Hippocampal formation (tissue), 2 donors: ENCODE measurements at regions not wholly inside any gene's neighbourhood (a gene's known extent, or its start where the extent isn't known, plus 50 kb on each side); places are given as distances from the start of the nearest gene placed in this dataset.
A peak's percentile ranks its signal among the peaks of the same experiment; 100 is the strongest.

Experiments
- DNase-seq, 2 donors: peaks; one replicate each; lab custom pipeline; 2025; lab: John Stamatoyannopoulos, UW

GRCh38 chr18:42268186-42268725 lies 313.2 kb downstream of the PIK3C3 start:
- DNase-seq: no peak

GRCh38 chr18:42268798-42269197 lies 313.8 kb downstream of the PIK3C3 start:
- no peak for DNase-seq

GRCh38 chr18:42271647-42272414 lies 316.8 kb downstream of the PIK3C3 start:
- no peak for DNase-seq

DNA sequence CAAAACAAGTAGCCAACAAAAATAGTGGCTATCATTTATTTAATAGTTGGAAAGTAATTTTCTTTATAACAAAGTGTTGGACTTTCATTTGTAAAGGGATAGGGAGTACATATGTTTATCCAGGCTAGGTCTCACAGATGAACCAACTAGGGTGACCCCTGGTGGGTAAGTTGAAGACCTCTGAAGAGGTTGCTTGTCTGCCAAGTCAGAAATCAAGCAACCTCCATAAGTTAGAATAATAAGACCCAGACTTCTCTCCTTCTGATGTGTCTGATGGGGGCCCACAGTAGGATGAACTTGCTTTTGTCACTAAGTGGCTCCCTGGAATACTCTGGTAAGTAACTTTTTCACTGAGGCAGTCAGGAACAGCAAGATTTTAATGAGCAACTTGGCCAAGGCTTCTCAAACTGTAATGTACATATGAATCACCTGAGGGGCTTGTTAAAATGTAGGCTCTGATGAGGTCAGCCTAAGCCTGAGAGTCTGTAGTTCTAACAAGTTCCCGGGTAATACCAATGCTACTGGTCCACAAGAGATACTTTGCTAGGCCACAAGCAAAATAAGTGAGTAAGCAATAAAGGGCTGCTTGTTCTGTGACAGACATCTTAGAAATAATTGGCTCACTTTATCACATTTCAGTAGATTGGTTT lies 319.6 kb downstream of the PIK3C3 start:
- DNase-seq: no peak

DNA sequence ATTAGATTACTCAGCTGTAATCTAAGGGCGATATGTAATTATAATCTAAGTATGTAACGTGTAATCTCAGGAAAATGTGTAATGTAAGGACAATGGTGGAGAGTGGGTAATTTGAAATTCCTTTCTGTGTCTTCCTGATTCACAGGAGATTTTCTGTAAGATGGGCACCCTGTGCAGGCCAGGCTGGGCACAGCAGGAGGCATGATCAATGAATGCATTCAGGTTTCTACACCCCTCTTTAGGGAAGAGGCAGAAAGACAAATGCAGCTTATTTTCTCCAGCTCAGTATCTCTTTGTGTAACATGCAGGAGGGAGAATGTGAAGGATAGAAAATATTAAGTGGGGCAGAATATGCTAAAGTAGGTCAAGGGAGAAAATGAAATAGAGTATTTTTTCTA lies 320.1 kb downstream of the PIK3C3 start:
- no peak for DNase-seq

- DNase-seq: no peak
These were observed 321.1 kb downstream of the PIK3C3 start for GRCh38 chr18:42275949-42276730.

DNA sequence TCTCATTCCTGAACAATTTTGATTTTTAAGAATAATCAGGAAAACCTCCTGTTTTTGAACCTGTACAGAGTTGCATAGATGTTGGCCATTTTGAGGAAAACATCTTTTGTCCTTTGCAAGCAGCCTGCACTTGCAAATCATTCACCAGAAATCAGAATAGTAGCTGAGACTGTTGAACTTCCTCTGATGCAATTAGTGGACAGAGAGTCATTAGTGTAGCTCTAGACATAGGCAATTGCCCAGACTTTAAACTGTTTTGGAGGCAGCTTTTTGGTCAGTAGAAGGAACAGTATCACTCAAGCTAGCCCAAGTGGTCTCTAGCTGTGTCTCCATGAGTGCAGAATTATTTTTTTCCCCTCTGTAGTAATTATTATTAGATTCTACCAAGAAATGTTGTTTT lies 326.1 kb downstream of the PIK3C3 start:
- no peak for DNase-seq

DNA sequence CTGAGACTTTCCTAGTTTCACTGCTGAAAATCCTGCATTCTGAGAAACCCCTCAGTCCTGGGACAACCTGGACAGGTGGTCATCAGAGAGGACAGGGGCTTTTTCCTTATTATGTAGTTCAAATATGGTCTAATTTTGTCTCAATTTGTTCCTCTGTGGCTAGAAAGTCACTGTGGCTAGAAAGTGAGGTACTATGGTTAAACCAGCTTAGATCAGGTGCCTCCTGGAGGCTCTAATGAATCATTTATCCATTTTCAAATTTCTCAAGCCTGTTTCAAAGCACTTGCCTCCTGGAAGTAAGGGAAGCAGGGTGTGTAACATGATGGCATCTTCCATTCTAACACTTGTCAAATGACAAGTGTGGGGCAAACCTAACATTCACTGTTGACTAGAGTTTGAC lies 326.8 kb downstream of the PIK3C3 start:
- DNase-seq: no peak

GRCh38 chr18:42287047-42287446 lies 332.0 kb downstream of the PIK3C3 start:
- DNase-seq: no peak

- DNase-seq: no peak
These were observed 333.1 kb downstream of the PIK3C3 start for GRCh38 chr18:42288129-42288528.

DNA sequence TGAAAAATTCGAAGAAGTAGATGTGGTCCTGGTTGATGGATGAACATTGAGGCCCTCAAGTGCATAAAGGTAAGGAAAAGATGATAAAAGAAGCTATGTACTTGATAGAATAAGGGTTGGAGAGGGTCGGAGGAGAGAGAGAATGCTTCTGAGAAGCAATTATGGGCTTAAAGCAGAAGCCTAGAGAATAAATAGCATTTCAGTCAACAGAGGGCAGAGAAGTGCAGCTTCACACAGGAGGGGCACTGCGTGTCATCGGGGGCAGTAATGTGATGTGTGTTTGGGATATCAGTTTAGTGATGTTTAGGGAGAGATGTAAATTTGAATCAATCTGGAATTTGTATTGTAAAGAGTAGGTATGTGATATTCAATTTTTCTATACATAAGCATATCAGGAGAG lies 334.5 kb downstream of the PIK3C3 start:
- DNase-seq: no peak

DNA sequence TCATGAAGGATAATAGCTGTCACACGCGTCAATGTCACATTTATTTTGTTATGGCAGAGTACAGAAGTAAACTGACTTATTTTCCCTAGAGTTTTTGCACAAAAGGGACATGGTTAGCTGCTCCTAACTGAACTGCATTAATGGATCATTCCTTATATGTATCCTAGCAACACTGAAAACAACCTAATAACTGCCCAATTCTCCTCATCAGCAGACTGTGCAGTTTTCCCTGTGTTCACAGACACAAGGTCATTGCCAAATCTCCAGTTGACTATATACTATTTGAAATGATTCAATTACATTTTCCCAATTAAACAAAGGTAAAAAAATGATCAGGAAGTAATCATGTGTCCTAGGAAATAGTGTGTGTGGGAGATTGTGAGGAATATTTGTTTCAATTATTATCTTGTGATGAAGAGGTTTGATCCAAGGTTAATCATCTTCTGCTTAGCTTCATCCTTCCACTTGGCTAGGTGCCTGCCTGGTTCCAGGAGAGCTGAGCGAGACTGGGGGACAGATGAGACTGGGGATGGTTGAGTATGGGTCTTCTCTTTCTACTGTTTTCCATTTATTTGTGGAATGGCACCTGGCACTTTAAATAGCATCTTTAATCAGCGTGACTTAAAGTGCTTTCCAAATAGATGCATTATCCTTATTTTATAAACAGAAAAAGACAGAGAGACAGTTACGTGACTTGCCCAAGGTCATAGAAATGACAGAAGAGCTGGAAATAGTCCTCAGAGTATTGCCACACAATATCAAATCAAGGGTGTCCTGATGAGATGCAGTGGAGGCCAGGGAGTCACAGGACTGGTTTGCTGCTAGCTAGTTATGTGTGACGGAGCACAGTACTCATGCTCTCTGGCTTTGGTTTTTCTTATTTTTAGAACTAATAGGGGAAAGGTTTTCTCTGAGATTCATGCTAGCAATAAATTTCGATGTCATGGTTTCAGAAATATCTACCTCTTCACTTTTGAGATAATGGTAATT lies 335.6 kb downstream of the PIK3C3 start:
- DNase-seq: no peak

- no peak for DNase-seq
These were observed 337.6 kb downstream of the PIK3C3 start for GRCh38 chr18:42292654-42293053.

DNA sequence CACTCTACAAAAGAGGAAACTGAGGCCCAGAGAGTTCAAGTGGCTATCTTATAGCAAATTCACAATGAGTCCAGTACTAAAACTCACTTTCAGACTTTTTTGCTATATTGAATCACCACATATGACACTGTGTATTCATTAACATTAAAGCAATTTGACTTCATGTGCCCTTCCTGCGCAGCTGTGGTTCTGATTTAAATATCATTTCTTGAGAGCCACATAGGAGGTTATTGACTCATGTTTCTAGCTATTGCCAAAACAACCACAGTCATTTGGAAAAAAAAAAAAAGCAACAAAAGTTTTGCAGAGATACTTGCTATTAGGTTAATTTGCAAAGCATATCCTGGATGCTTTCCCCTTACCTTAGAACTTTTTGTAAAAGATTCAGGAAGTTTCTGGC lies 341.2 kb downstream of the PIK3C3 start:
- DNase-seq: no peak

DNA sequence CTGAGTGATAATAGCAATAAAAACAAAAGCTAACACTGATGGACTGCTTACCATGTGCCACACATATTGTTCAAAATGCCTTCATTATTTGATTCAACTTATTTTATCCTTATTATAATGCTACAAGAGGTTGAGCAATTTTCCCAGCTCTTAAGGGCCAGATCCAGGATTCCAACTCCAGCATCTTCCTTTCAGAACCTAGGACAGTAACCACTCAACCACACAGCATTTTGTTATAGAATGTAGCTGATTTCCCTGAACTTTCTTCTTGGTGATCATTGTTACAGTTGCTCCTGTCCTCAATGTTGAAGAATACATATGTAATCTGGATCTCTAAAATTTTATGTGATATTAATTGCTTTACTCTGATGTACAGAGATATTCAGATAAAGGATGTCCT lies 341.7 kb downstream of the PIK3C3 start:
- no peak for DNase-seq

GRCh38 chr18:42298759-42299675 lies 344.0 kb downstream of the PIK3C3 start:
- peak; percentile 73 to 93 for DNase-seq

DNA sequence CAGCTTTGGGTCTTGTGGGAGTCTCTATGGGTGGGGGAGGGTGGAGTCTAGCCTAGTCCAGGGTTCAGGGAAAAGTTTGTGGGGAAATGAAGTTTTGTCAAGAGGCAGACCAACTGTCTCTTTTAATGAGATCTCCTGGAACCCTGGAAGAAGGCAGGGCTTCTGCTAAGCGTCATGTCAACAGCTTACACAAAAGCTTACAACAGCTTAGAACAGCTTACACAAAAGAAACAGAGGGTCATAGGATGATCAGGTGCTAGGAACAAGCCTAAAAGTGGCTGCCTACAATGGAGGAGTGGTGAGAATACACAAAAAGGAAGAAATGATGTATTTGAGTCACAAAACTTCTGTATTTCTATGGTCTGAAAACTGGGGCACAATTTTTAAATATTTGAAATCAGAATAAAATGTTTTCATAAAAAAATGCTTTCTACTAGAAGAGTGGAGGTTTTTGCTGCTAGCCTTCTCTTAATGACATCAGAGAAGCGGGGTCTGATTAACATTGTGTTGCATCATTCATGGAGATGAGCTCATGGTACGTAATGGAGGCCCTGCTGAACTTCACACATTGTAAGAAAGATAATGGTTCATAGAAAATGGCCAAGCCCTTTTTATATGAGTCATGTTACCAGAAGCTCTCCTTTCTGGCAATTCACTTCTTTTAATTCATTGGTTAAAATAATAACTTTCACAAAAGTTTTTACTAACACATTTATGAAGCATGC lies 351.0 kb downstream of the PIK3C3 start:
- no peak for DNase-seq

- DNase-seq: no peak
These were observed 351.6 kb downstream of the PIK3C3 start for GRCh38 chr18:42306594-42306980.

GRCh38 chr18:42310956-42311355 lies 355.9 kb downstream of the PIK3C3 start:
- no peak for DNase-seq

GRCh38 chr18:42326752-42327151 lies 371.7 kb downstream of the PIK3C3 start:
- no peak for DNase-seq
